ENCODE measurements at regions not wholly inside any gene's neighbourhood (a gene's known extent, or its start where the extent isn't known, plus 50 kb on each side); places are given as distances from the start of the nearest gene placed in this dataset.
"Not testable (repeated sequence)": the region's sequence is repeated elsewhere in the genome, so short reads cannot be mapped to it uniquely, and the experiment has no call there.

GRCh38 chr18:30929718-30930117, 112.8 kb downstream of the DSC3 start:
- no peak for DNase-seq

- DNase-seq: no peak
These were observed 113.5 kb downstream of the DSC3 start for GRCh38 chr18:30929065-30929464.

GRCh38 chr18:30927517-30928075, 114.9 kb downstream of the DSC3 start:
- DNase-seq: no peak

- no peak for DNase-seq
These were observed 115.5 kb downstream of the DSC3 start for GRCh38 chr18:30927042-30927441.

- DNase-seq: no peak
These were observed 116.7 kb downstream of the DSC3 start for GRCh38 chr18:30925795-30926194.

- no peak for DNase-seq
These were observed 121.8 kb downstream of the DSC3 start for GRCh38 chr18:30920757-30921156.

- DNase-seq: no peak
These were observed 122.2 kb downstream of the DSC3 start for GRCh38 chr18:30920351-30920750.

GRCh38 chr18:30917651-30918050, 124.9 kb downstream of the DSC3 start:
- DNase-seq: no peak

- no peak for DNase-seq
These were observed 127.1 kb downstream of the DSC3 start for GRCh38 chr18:30915336-30915988.

- no peak for DNase-seq
These were observed 134.2 kb downstream of the DSC3 start for GRCh38 chr18:30908381-30908780.

- no peak for DNase-seq
These were observed 139.0 kb downstream of the DSC3 start for GRCh38 chr18:30903566-30903965.

GRCh38 chr18:30889519-30890301, 152.8 kb downstream of the DSC3 start:
- DNase-seq: peak; percentile 59

GRCh38 chr18:30888344-30888743, 154.2 kb downstream of the DSC3 start:
- DNase-seq: no peak

- no peak for DNase-seq
These were observed 155.5 kb downstream of the DSC3 start for GRCh38 chr18:30886998-30887397.

GRCh38 chr18:30870466-30870865, 172.1 kb downstream of the DSC3 start:
- no peak for DNase-seq

- DNase-seq: no peak
These were observed 179.6 kb downstream of the DSC3 start for GRCh38 chr18:30862900-30863299.

- DNase-seq: no peak
These were observed 181.8 kb downstream of the DSC3 start for GRCh38 chr18:30860741-30861140.

- DNase-seq: no peak
These were observed 183.5 kb downstream of the DSC3 start for GRCh38 chr18:30859036-30859435.

- DNase-seq: no peak
These were observed 184.0 kb downstream of the DSC3 start for GRCh38 chr18:30858560-30858959.

GRCh38 chr18:30855762-30856161, 186.8 kb downstream of the DSC3 start:
- DNase-seq: no peak

- no peak for DNase-seq
These were observed 189.6 kb downstream of the DSC3 start for GRCh38 chr18:30852980-30853379.

- DNase-seq: no peak
These were observed 190.0 kb downstream of the DSC3 start for GRCh38 chr18:30852541-30852940.

- not testable (repeated sequence) for DNase-seq
These were observed 203.4 kb downstream of the DSC3 start for GRCh38 chr18:30839056-30839561.

- no peak for DNase-seq
These were observed 213.8 kb downstream of the DSC3 start for GRCh38 chr18:30828700-30829099.
